PC-9 (cell line): ENCODE measurements at regions not wholly inside any gene's neighbourhood (a gene's known extent, or its start where the extent isn't known, plus 50 kb on each side); places are given as distances from the start of the nearest gene placed in this dataset.

Experiments used
- EZH2 ChIP-seq: fragments of 200-600 bp; sonication (generic); IDR thresholded peaks from 2 replicates; pipeline ENCODE4 v1.8.0; 2017; ENCODE audit warnings: antibody characterized with exemption, low read depth
- TF ChIP-seq, protein P1 (sequence below): fragments of 200-600 bp; sonication (generic); conservative IDR thresholded peaks from 2 replicates; pipeline ENCODE4 v1.6.1; 2017; ENCODE audit warnings: mixed run types, antibody characterized with exemption, mild to moderate bottlenecking, moderate library complexity

DNA sequence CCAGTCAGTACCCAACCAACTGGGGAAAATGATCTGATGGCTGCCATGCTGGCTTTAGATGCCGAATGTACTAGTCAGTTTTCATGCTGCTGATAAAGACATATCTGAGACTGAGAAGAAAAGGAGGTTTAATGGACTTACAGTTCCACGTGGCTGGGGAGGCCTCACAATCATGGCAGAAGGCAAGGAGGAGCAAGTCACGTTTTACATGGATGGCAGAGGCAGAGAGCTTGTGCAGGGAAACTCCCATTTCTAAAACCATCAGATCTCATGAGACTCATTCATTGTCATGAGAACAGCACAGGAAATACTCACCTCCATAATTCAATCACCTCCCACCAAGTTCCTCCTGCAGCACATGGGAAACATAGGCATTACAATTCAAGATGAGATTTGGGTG, 508.9 kb upstream of the NRP1 start:
- TF ChIP-seq, protein P1, sequence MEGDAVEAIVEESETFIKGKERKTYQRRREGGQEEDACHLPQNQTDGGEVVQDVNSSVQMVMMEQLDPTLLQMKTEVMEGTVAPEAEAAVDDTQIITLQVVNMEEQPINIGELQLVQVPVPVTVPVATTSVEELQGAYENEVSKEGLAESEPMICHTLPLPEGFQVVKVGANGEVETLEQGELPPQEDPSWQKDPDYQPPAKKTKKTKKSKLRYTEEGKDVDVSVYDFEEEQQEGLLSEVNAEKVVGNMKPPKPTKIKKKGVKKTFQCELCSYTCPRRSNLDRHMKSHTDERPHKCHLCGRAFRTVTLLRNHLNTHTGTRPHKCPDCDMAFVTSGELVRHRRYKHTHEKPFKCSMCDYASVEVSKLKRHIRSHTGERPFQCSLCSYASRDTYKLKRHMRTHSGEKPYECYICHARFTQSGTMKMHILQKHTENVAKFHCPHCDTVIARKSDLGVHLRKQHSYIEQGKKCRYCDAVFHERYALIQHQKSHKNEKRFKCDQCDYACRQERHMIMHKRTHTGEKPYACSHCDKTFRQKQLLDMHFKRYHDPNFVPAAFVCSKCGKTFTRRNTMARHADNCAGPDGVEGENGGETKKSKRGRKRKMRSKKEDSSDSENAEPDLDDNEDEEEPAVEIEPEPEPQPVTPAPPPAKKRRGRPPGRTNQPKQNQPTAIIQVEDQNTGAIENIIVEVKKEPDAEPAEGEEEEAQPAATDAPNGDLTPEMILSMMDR: no peak
- no peak for TF ChIP-seq EZH2
